Muscle layer of colon (tissue), 2 donors: ENCODE measurements at regions not wholly inside any gene's neighbourhood (a gene's known extent, or its start where the extent isn't known, plus 50 kb on each side); places are given as distances from the start of the nearest gene placed in this dataset.

ENCODE experiments used
- H3K27ac ChIP-seq: one replicate; pipeline ENCODE4 v1.7.0; 2013; ENCODE audit warnings: low read depth, mild to moderate bottlenecking, low read length, moderate library complexity
- H3K27me3 ChIP-seq, 2 donors: one replicate each; pipeline ENCODE4 v1.7.0; 2013; ENCODE audit warnings: low read length in 2 of 2, mild to moderate bottlenecking in 2 of 2; ENCODE audit not compliant: insufficient read depth in 2 of 2, control insufficient read depth in 1 of 2
- H3K36me3 ChIP-seq: one replicate; pipeline ENCODE4 v1.7.0; 2013; ENCODE audit warnings: mild to moderate bottlenecking, low read length; ENCODE audit not compliant: insufficient read depth
- H3K4me1 ChIP-seq: one replicate; pipeline ENCODE4 v1.7.0; 2013; ENCODE audit warnings: mild to moderate bottlenecking, low read length; ENCODE audit not compliant: insufficient read depth
- H3K4me3 ChIP-seq, 2 donors: one replicate each; pipeline ENCODE4 v1.7.0; 2013; ENCODE audit warnings: low read length in 2 of 2, low read depth in 1 of 2, mild to moderate bottlenecking in 1 of 2, moderate library complexity in 1 of 2
- H3K9ac ChIP-seq: one replicate; pipeline ENCODE4 v1.7.0; 2013; ENCODE audit warnings: low read length
- H3K9me3 ChIP-seq: one replicate; pipeline ENCODE4 v1.7.0; 2013; ENCODE audit warnings: mild to moderate bottlenecking, low read length
- donor health status: abdominal sarcoma.
- donor health status: Adenocarcinoma of cecum.

DNA sequence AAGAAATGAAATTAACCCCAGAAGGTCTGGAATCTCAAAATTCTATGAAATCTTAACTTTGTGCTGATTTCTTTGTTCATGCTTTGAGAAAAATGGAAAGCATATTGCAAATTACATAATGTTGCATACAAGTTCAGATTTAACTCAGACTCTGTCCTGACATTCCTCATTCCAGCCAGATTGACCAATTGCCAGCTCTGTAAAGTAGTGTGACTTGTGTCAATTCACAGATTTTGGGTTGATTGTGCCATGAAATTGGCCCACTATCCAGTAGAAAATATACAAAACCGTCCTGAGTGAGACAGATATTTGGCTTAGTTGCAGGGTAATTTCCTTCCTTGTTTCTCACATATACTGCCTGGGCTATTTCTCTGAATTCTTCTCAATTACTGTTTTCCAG is 1312.6 kb downstream of the ROBO1 start:
- no peaks in the 10 kb centered on the region for H3K9me3 ChIP-seq
- H3K4me1 ChIP-seq = peaks cover 11% of the 10 kb centered on the region
- no peak overlapping the region for H3K9ac ChIP-seq
- H3K27me3 ChIP-seq = no peaks in the 10 kb centered on the region
- H3K36me3 ChIP-seq = no peaks in the 10 kb centered on the region
- no peak overlapping the region for H3K27ac ChIP-seq
- H3K4me3 ChIP-seq = no peak overlapping the region

DNA sequence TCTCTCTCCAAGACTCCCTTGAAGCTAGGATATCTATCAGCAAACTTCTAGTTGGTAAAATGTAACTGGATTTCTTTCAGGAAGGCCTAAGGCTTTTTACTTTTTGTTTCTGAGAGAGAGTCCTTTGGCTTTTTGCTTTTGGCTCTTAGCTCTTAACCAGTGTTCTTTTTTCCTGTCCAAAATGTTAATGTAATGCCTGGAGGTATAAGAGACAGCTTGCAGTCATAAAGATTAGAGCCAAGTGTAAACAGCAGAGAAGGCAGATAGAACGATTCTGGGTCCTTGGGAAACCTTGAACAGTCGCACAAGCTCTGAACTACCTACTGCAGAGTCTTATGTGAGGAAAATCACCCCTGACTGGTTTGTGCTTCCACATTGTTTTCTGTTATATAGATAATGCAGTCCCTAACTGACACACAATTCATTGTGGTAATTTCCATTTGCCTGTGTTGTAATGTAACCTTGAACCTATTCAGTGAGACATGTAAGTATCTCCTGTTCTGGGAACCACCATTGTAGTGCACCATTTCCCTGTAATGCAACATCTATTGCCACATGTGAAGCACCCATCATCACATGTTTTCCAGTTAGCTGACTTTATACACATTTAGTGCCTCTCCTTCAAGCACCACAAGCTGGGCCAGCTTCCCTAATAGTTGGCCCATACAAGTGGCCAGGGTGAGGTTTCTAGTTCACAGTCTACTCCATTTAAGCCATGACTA is 1311.9 kb downstream of the ROBO1 start:
- no peaks in the 10 kb centered on the region for H3K9me3 ChIP-seq
- H3K27ac ChIP-seq = no peak overlapping the region
- no peaks in the 10 kb centered on the region for H3K36me3 ChIP-seq
- H3K9ac ChIP-seq = no peak overlapping the region
- peaks cover 11% of the 10 kb centered on the region for H3K4me1 ChIP-seq
- no peaks in the 10 kb centered on the region for H3K27me3 ChIP-seq
- H3K4me3 ChIP-seq = no peak overlapping the region

- Histone ChIP-seq H3K36me3 (no peaks in the 10 kb centered on the region), H3K4me3 (no peak overlapping the region), H3K9me3 (no peaks in the 10 kb centered on the region), H3K9ac (no peak overlapping the region), H3K27me3 (no peaks in the 10 kb centered on the region), H3K27ac (no peak overlapping the region), H3K4me1 (peaks cover 10% of the 10 kb centered on the region)
Observed at GRCh38 chr3:78459796-78460195, 1308.0 kb downstream of the ROBO1 start.

- H3K9ac ChIP-seq = no peak overlapping the region
- no peaks in the 10 kb centered on the region for H3K4me1 ChIP-seq
- no peak overlapping the region for H3K4me3 ChIP-seq
- H3K36me3 ChIP-seq = no peaks in the 10 kb centered on the region
- no peaks in the 10 kb centered on the region for H3K27me3 ChIP-seq
- no peaks in the 10 kb centered on the region for H3K9me3 ChIP-seq
- no peak overlapping the region for H3K27ac ChIP-seq
Observed at GRCh38 chr3:78462021-78462420, 1305.8 kb downstream of the ROBO1 start.

- H3K4me3 ChIP-seq = no peak overlapping the region
- H3K9ac ChIP-seq = no peak overlapping the region
- H3K36me3 ChIP-seq = no peaks in the 10 kb centered on the region
- H3K27ac ChIP-seq = no peak overlapping the region
- no peaks in the 10 kb centered on the region for H3K27me3 ChIP-seq
- H3K4me1 ChIP-seq = no peaks in the 10 kb centered on the region
- H3K9me3 ChIP-seq = no peaks in the 10 kb centered on the region
Observed at GRCh38 chr3:78476076-78476475, 1291.7 kb downstream of the ROBO1 start.

DNA sequence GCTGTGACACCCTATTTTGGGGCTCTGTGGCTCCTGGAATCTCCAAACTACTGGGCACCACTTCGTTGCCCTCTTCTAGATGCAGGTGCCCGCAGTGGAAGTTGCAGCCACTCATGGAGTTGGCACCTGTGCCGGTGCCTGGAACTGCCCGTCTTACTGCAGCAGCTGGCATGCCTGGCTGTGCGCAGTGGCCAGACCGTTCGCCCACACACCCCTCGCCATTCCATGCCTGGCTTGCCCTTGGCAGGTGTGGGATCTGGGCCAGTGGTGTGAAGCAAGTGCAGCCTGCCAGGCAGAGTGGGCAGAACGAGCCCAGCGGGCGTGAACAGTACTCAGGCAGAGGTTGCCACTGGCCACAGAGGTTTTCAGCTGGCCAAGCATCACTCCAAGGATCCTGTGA is 1286.7 kb downstream of the ROBO1 start:
- Histone ChIP-seq H3K27me3 (no peaks in the 10 kb centered on the region), H3K27ac (no peak overlapping the region), H3K4me1 (no peaks in the 10 kb centered on the region)

DNA sequence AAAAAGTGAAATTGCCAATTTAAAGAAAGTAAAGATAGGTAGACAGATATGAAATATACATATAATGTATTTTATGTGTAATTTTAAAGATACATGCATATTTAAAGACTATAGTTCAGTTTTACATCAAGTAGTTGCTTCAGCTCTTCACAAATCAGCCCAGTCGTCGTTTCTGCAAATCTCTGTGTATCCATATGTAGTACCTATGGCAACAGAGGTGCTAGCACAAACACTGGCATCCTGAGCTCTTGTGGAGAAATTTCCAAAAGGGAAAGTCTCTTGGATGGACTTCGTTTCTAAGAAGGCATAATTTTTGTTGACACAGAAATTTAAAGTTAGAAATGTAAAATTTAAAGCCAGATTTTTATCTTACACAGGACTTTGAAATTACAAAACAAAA is 1284.7 kb downstream of the ROBO1 start:
- Histone ChIP-seq H3K9ac (no peak overlapping the region), H3K4me3 (no peak overlapping the region), H3K9me3 (no peaks in the 10 kb centered on the region), H3K27me3 (no peaks in the 10 kb centered on the region), H3K4me1 (no peaks in the 10 kb centered on the region), H3K36me3 (no peaks in the 10 kb centered on the region), H3K27ac (no peak overlapping the region)

More for the DNA sequence above, 1286.7 kb downstream of the ROBO1 start:
- H3K36me3 ChIP-seq = no peaks in the 10 kb centered on the region
- H3K9me3 ChIP-seq = no peaks in the 10 kb centered on the region
- no peak overlapping the region for H3K9ac ChIP-seq
- no peak overlapping the region for H3K4me3 ChIP-seq

- H3K4me1 ChIP-seq = no peaks in the 10 kb centered on the region
- no peaks in the 10 kb centered on the region for H3K27me3 ChIP-seq
- no peak overlapping the region for H3K27ac ChIP-seq
- no peak overlapping the region for H3K4me3 ChIP-seq
- no peaks in the 10 kb centered on the region for H3K36me3 ChIP-seq
- H3K9ac ChIP-seq = no peak overlapping the region
- H3K9me3 ChIP-seq = no peaks in the 10 kb centered on the region
Observed at GRCh38 chr3:78494851-78495250, 1272.9 kb downstream of the ROBO1 start.

GRCh38 chr3:78495301-78495700 is 1272.5 kb downstream of the ROBO1 start:
- Histone ChIP-seq H3K9ac (no peak overlapping the region), H3K4me1 (no peaks in the 10 kb centered on the region)

DNA sequence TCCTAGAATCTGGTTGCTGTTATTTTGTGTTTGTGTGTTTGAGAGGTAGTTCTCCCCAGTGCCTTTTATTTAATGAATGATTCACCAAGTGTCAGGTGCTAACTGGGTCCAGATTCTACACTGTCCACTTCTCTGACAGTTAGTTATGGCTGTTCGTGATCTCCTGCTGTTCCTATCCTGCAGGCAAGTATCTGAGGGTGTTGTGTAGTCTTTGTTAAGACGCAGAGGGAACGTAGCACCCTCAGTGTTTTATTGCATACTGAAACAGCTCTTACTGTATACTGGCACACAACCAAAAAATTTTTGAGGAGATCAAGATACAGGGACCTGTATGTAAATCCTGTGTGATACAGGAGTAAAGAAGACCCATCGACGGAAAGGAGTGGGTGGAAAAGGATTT is 1271.3 kb downstream of the ROBO1 start:
- no peak overlapping the region for H3K4me3 ChIP-seq
- H3K4me1 ChIP-seq = no peaks in the 10 kb centered on the region

More at GRCh38 chr3:78495301-78495700, 1272.5 kb downstream of the ROBO1 start:
- Histone ChIP-seq H3K4me3 (no peak overlapping the region), H3K27me3 (no peaks in the 10 kb centered on the region), H3K9me3 (no peaks in the 10 kb centered on the region), H3K27ac (no peak overlapping the region), H3K36me3 (no peaks in the 10 kb centered on the region)

DNA sequence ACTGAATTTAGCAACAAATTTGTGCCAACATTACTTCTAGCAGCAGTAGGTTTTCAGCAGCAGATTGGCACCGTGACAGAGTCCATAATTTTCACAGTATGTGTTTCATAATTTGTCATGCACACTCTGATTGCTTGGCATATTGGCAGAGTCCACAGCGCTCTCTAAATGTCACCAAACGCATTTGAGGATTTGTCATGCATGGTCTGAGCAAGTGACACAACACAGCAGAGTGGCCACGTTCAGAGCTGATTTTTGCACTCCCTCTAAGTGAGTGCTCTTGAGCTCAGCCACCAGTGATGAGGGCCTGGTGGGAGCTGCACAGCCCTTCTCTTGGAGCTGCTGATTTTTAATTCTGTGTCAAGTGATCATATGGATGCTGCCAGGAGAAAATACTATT is 1270.8 kb downstream of the ROBO1 start:
- Histone ChIP-seq H3K4me1 (no peaks in the 10 kb centered on the region), H3K9me3 (no peaks in the 10 kb centered on the region), H3K36me3 (no peaks in the 10 kb centered on the region), H3K27me3 (no peaks in the 10 kb centered on the region), H3K27ac (no peak overlapping the region), H3K4me3 (no peak overlapping the region), H3K9ac (no peak overlapping the region)

More for the DNA sequence above, 1271.3 kb downstream of the ROBO1 start:
- no peak overlapping the region for H3K27ac ChIP-seq
- no peak overlapping the region for H3K9ac ChIP-seq
- H3K27me3 ChIP-seq = no peaks in the 10 kb centered on the region
- H3K9me3 ChIP-seq = no peaks in the 10 kb centered on the region
- H3K36me3 ChIP-seq = no peaks in the 10 kb centered on the region

GRCh38 chr3:78497767-78498166 is 1270.0 kb downstream of the ROBO1 start:
- Histone ChIP-seq H3K36me3 (no peaks in the 10 kb centered on the region), H3K9me3 (no peaks in the 10 kb centered on the region), H3K27me3 (no peaks in the 10 kb centered on the region), H3K27ac (no peak overlapping the region), H3K4me3 (no peak overlapping the region), H3K4me1 (no peaks in the 10 kb centered on the region), H3K9ac (no peak overlapping the region)
